ENCODE measurements at regions not wholly inside any gene's neighbourhood (a gene's known extent, or its start where the extent isn't known, plus 50 kb on each side); places are given as distances from the start of the nearest gene placed in this dataset.

DNA sequence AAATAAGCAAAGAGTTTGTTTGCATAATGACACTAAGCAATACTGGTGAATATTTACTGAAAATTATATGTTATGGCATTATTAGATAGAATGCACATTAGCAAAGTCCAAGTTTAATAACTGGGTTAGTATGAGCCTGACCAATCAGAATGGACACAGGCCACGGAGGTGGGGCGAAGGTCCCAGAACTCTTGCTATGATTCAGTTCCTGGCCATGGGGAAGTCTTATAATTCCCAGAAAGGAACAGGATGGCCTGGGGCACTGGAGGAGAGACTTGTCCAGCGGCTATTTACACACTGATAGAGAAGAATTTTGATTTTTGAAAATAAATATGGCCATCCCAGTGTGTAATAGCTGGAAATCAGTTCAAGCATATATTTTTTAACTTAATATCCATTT lies 372.0 kb downstream of the EFNB2 start:
- DNase-seq (ENCODE audit: low read depth), result no peak
- no peak for TF ChIP-seq CTCF (IDR thresholded peaks at IDR 0.05; ENCODE audit: control insufficient read depth, insufficient read depth, low read depth, low read length, missing control alignments)
- H3K4me3 ChIP-seq (ENCODE audit: control insufficient read depth, low read depth, low read length), result no peak overlapping the region

DNA sequence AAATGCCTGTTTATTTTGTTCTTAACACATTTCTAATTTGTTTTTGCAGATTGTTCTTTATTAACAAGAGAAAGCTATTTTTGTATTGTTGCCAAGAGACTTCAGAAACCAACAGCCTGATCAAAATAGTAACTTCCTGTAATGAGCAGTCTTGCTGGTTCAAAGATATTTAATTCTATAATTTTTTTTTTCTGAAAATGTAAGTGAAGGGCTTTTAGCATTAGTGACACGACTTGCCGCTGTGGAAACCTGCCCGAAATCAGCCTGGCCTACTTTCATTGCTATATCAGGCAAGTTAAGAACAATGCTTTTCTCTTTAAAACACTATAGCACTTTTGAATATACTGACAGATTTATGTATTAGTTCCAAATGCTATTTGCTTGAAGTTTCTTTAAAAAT lies 374.3 kb downstream of the EFNB2 start:
- no peak for DNase-seq (ENCODE audit: low read depth)
- TF ChIP-seq CTCF (IDR thresholded peaks at IDR 0.05; ENCODE audit: control insufficient read depth, insufficient read depth, low read depth, low read length, missing control alignments), result no peak
- H3K4me3 ChIP-seq (ENCODE audit: control insufficient read depth, low read depth, low read length), result no peak overlapping the region

DNA sequence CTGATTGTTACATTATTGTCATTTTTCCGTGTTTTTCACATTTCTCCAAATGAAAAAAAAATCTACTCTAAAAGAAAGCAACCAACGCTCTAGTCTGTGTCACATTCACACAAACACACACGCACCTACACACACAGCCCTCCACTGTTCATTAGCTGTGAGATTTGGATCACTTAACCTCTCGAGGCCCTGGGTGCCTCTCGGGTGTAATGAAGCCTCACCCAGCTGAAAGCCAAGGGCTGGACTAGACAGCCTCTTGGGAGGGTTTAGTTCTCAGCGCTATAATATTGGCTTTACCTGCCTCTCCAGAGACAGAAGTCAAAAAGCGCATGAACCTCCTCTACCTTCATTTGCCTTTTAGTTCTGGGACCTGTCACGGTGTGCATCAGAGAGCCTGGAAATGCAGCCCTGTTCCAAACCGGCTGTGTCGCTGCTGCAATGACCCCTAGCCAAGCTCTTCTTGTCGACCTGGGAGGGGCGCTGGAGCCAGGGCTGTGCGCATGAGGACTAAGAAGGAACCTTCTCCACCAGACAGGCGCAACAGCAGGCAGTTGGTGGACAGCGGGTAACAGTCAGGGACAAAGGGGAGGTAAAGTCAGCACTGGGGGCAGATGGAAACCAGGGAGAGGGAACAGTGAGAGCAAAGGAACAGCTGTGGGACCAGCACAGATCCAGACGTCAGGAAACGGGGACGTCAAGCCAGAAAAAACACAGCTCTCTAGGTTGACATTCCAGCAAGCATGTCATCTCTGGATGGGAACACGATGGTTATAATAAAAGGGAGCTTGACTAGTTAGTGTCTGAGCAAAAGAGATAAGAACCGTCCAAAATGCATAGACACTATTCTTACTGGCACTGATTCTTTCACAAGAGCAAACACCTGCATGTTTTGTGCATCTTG lies 375.9 kb downstream of the EFNB2 start:
- TF ChIP-seq CTCF (IDR thresholded peaks at IDR 0.05; ENCODE audit: control insufficient read depth, insufficient read depth, low read depth, low read length, missing control alignments), result no peak
- no peak for DNase-seq (ENCODE audit: low read depth)
- H3K4me3 ChIP-seq (ENCODE audit: control insufficient read depth, low read depth, low read length), result no peak overlapping the region

DNA sequence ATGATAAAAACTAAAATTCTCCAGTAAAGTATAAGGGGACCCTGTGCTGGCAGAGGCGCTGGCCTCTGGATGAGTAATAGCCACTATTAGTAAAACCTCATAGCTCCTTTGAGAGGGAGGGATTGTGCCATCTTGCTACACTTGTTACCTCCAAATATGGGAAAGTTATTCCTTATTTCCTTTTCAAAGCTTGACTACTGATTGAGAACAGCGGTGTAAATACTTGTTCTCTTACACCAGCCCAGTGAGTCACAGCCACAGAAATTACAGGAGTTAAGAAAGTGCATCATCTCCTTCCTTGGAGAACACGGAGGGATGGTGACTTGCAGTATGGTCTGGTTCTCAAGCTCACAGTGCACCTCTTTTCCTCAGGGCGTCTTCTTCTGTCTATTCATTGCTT lies 379.0 kb downstream of the EFNB2 start:
- peak; percentile 96 for DNase-seq (ENCODE audit: low read depth)
- no peak for TF ChIP-seq CTCF (IDR thresholded peaks at IDR 0.05; ENCODE audit: control insufficient read depth, insufficient read depth, low read depth, low read length, missing control alignments)

DNA sequence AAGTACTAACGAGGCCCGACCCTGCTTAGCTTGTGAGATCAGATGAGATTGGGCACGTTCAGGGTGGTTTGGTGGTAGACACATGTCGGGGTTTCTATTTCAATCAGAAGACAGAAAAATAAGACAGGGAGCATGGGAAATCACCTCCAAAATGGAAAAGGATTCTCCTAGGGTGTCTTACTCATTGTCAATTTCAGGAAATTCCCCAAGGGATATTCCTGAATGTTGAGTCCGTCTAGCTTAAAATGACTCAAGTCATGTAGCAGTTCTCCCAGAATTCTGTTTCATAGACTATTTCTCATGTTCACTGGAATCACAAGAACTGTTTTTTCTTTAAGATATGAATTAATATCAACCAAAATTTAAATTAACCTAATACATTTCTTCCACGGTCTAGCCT lies 380.1 kb downstream of the EFNB2 start:
- no peak overlapping the region for H3K4me3 ChIP-seq (ENCODE audit: control insufficient read depth, low read depth, low read length)
- no peak for TF ChIP-seq CTCF (IDR thresholded peaks at IDR 0.05; ENCODE audit: control insufficient read depth, insufficient read depth, low read depth, low read length, missing control alignments)
- DNase-seq (ENCODE audit: low read depth), result no peak

More for the DNA sequence above, 379.0 kb downstream of the EFNB2 start:
- H3K4me3 ChIP-seq (ENCODE audit: control insufficient read depth, low read depth, low read length), result no peak overlapping the region

GRCh38 chr13:106153876-106154275 lies 381.6 kb downstream of the EFNB2 start:
- DNase-seq (ENCODE audit: low read depth), result no peak
- H3K4me3 ChIP-seq (ENCODE audit: control insufficient read depth, low read depth, low read length), result no peak overlapping the region
- no peak for TF ChIP-seq CTCF (IDR thresholded peaks at IDR 0.05; ENCODE audit: control insufficient read depth, insufficient read depth, low read depth, low read length, missing control alignments)

All from AG09309 (cell line).